Neutrophil (primary cell): ENCODE measurements at regions not wholly inside any gene's neighbourhood (a gene's known extent, or its start where the extent isn't known, plus 50 kb on each side); places are given as distances from the start of the nearest gene placed in this dataset.

ENCODE experiments used
- H3K27ac ChIP-seq: fragments of 200-600 bp; sonication (generic); 2 replicates; pipeline ENCODE4 v1.5.1; 2016; ENCODE audit warnings: mild to moderate bottlenecking, moderate library complexity
- H3K27me3 ChIP-seq: fragments of 200-600 bp; sonication (generic); 2 replicates; pipeline ENCODE4 v1.6.0; 2016; ENCODE audit warnings: mild to moderate bottlenecking
- H3K36me3 ChIP-seq: fragments of 200-600 bp; sonication (generic); 2 replicates; pipeline ENCODE4 v1.5.1; 2017
- H3K4me1 ChIP-seq, 2 experiments: fragments of 200-600 bp in 1 of 2; sonication (generic) in 1 of 2; 1 replicate in 1 of 2; 2 replicates in 1 of 2; pipeline versions ENCODE4 v1.5.1 to v1.6.1; 2013 to 2016; ENCODE audit warnings: low read depth in 1 of 2, low read length in 1 of 2, mild to moderate bottlenecking in 1 of 2, moderate library complexity in 1 of 2; ENCODE audit not compliant: control insufficient read depth in 1 of 2, insufficient read depth in 1 of 2
- H3K4me3 ChIP-seq, 2 experiments: fragments of 200-600 bp in 1 of 2; sonication (generic) in 1 of 2; 1 replicate in 1 of 2; 2 replicates in 1 of 2; pipeline ENCODE4 v1.5.1; 2013 to 2016; ENCODE audit warnings: low read depth in 1 of 2, low read length in 1 of 2, mild to moderate bottlenecking in 1 of 2, moderate library complexity in 1 of 2
- H3K9me3 ChIP-seq: fragments of 200-600 bp; sonication (generic); 2 replicates; pipeline ENCODE4 v1.5.1; 2016
- TF ChIP-seq, protein P1 (sequence below): fragments of 200-600 bp; sonication (generic); IDR thresholded peaks from 2 replicates; pipeline ENCODE4 v1.5.1; 2016; ENCODE audit warnings: antibody characterized with exemption

DNA sequence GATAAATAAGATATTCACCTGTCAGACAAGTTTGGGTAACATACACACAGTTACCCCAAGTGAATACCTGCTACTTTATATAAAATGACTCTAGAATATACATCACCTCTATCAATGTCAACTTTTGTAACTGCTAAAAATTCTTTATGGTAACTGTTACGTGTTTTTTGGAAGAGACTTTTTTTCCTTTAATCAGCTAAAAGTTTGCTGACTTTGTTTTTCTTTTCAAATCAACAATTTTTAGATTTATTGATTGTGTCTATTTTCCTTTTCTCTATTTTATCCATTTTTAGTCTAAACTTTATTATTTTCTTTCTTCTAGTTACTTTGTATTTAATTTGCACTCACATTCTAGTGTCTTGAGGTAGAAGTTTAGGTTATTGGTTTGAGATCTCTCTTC is 1106.6 kb upstream of the LCORL start:
- Histone ChIP-seq H3K27me3 (no peaks in the 10 kb centered on the region), H3K36me3 (no peaks in the 10 kb centered on the region), H3K4me3 (no peak overlapping the region), H3K27ac (no peak overlapping the region), H3K9me3 (no peaks in the 10 kb centered on the region), H3K4me1 (no peaks in the 10 kb centered on the region)
- TF ChIP-seq, protein P1, sequence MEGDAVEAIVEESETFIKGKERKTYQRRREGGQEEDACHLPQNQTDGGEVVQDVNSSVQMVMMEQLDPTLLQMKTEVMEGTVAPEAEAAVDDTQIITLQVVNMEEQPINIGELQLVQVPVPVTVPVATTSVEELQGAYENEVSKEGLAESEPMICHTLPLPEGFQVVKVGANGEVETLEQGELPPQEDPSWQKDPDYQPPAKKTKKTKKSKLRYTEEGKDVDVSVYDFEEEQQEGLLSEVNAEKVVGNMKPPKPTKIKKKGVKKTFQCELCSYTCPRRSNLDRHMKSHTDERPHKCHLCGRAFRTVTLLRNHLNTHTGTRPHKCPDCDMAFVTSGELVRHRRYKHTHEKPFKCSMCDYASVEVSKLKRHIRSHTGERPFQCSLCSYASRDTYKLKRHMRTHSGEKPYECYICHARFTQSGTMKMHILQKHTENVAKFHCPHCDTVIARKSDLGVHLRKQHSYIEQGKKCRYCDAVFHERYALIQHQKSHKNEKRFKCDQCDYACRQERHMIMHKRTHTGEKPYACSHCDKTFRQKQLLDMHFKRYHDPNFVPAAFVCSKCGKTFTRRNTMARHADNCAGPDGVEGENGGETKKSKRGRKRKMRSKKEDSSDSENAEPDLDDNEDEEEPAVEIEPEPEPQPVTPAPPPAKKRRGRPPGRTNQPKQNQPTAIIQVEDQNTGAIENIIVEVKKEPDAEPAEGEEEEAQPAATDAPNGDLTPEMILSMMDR, result no peak

DNA sequence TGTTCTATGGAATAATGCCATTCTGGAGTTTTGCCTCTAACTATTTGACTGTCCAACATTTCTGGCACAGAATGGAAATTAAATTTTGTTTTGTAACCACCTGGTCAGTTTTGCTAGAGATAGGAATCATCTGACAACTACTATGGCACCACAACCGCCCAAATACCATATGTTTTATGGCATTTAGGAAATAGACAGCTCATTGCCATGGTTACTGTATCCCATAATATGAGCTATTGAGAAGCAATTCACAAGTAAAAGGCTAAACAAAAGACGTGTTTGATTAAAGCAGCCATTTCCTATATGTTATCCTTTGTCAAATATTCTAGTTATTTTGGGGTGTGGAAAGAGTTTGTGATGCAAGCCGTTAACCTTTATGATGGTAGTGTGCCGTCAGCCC is 1105.3 kb upstream of the LCORL start:
- Histone ChIP-seq H3K27ac (no peak overlapping the region), H3K9me3 (no peaks in the 10 kb centered on the region), H3K4me1 (no peaks in the 10 kb centered on the region), H3K27me3 (no peaks in the 10 kb centered on the region), H3K4me3 (no peak overlapping the region), H3K36me3 (no peaks in the 10 kb centered on the region)
- TF ChIP-seq, protein P1, result no peak

DNA sequence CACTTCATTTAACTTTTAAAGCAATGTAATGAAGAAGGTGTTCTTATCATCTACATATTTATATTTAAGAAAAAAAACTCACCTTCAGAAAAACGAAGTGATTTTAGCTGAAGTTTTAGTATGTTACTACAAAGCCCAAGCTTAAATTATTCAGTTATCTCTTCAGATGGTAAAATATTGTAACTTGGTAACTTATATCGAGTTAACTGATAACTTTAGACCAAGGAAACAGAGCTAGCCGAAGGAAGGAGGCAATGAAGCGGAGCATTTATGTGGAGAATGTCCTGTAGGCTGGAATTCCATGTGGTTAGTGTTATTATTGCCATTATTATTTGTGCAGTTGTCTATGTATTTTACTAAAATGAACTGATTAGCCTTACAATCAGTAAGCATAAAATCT is 1102.1 kb upstream of the LCORL start:
- no peaks in the 10 kb centered on the region for H3K36me3 ChIP-seq
- H3K9me3 ChIP-seq, result no peaks in the 10 kb centered on the region
- no peaks in the 10 kb centered on the region for H3K4me1 ChIP-seq
- no peaks in the 10 kb centered on the region for H3K27me3 ChIP-seq
- H3K27ac ChIP-seq, result no peak overlapping the region
- TF ChIP-seq, protein P1, result no peak
- H3K4me3 ChIP-seq, result no peak overlapping the region

DNA sequence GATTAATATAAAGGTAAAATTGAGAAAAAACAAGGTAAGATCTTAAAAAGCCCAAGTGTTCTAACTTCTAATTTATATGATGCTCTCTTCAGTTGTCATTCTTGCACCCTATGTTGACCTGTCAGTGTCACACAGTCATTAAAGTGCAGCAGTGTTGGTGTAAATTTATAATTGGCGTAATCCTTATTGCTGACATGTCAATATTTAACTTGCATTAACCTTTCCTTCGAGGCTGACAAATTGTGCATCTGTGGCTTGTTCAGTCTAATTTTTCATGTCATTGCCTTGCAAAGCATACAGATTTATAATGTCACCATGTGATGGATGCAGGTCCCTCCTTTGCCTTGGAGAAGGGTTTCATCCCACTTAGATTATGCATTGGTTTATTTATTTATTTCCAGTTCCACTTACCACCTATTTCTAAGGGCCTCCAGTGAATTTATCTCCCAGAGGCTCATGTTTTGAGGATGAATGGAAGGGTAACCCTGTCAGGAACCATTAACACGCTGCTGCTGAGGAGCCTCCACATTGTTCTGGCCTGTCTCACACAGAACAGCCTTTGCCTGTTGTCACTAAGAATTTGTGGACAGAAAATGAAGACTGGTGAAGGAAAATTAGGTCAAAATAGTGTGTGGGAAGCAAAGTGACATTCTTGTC is 1098.5 kb upstream of the LCORL start:
- TF ChIP-seq, protein P1, result no peak
- no peaks in the 10 kb centered on the region for H3K36me3 ChIP-seq
- no peaks in the 10 kb centered on the region for H3K9me3 ChIP-seq
- H3K27me3 ChIP-seq, result no peaks in the 10 kb centered on the region
- H3K4me3 ChIP-seq, result no peak overlapping the region
- H3K4me1 ChIP-seq, result no peaks in the 10 kb centered on the region
- H3K27ac ChIP-seq, result no peak overlapping the region

DNA sequence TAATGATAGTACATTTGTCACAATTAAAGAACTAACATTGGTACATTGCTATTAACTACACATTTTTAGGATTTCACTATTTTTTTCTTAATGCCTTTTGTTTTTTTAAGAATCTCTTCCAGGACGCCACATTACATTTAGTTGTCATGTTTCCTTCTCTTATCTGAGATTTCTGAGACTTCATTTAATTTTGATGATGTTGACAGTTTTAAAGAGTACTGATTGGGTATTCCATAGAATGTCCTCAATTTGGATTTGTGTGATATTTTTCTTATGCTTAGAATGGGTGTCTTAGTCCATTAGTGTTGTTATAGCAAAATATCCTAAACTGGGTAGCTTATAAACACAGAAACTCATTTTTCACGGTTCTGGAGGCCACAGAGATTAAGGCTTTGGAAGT is 1095.5 kb upstream of the LCORL start:
- TF ChIP-seq, protein P1, result no peak

More for the DNA sequence above, 1095.5 kb upstream of the LCORL start:
- no peaks in the 10 kb centered on the region for H3K4me1 ChIP-seq
- H3K27ac ChIP-seq, result no peak overlapping the region
- H3K4me3 ChIP-seq, result no peak overlapping the region
- no peaks in the 10 kb centered on the region for H3K27me3 ChIP-seq
- H3K9me3 ChIP-seq, result no peaks in the 10 kb centered on the region
- no peaks in the 10 kb centered on the region for H3K36me3 ChIP-seq
